ENCODE measurements at regions not wholly inside any gene's neighbourhood (a gene's known extent, or its start where the extent isn't known, plus 50 kb on each side); places are given as distances from the start of the nearest gene placed in this dataset.

- TF ChIP-seq RAD21 (IDR thresholded peaks at IDR 0.05 in 1 of 2, conservative IDR thresholded peaks at IDR 0.05 in 1 of 2; ENCODE audit: low read depth in 2 of 2, low read length in 2 of 2) (no peak), CBX5 (IDR thresholded peaks at IDR 0.05; ENCODE audit: low read depth, low read length) (no peak)
- Histone ChIP-seq H3K79me1 (ENCODE audit: low read depth, low read length) (no peaks in the 10 kb centered on the region), H3K4ac (replicated peaks; ENCODE audit: insufficient read length, low read depth, low read length) (no peak overlapping the region), H3K9me3 (ENCODE audit: insufficient read depth in 2 of 2, low read depth in 1 of 2, low read length in 1 of 2) (no peaks in the 10 kb centered on the region), H2BK12ac (ENCODE audit: low read depth, low read length) (no peak overlapping the region), H3K4me3 (ENCODE audit: extremely low read depth in 1 of 4, insufficient read depth in 2 of 4, low read depth in 3 of 4, low read length in 4 of 4) (no peak overlapping the region), H3K36me3 (ENCODE audit: control insufficient read depth in 2 of 4, insufficient read depth in 4 of 4, low read length in 3 of 4) (no peaks in the 10 kb centered on the region), H4K5ac (ENCODE audit: insufficient read length, low read depth, low read length) (no peak overlapping the region), H4K20me1 (replicated peaks in 1 of 2; ENCODE audit: control insufficient read depth in 1 of 2, insufficient read depth in 2 of 2, low read length in 2 of 2) (no peaks in the 10 kb centered on the region), H3K14ac (ENCODE audit: insufficient read length) (no peak overlapping the region), H3K27ac (ENCODE audit: low read depth, low read length) (no peak overlapping the region), H2BK5ac (ENCODE audit: low read depth, low read length) (no peak overlapping the region), H3K18ac (ENCODE audit: extremely low read depth, low read length) (no peak overlapping the region), H4K91ac (replicated peaks; ENCODE audit: insufficient read length, low read length) (no peak overlapping the region), H3K23ac (ENCODE audit: insufficient read length) (no peak overlapping the region), H3K27me3 (replicated peaks in 1 of 4; ENCODE audit: control insufficient read depth in 3 of 4, extremely low read depth in 1 of 4, insufficient read depth in 3 of 4, low read length in 3 of 4) (no peaks in the 10 kb centered on the region), H2AK5ac (ENCODE audit: low read depth, low read length) (no peak overlapping the region), H2AFZ (ENCODE audit: low read length) (no peak overlapping the region), H3K4me1 (replicated peaks in 1 of 4; ENCODE audit: control insufficient read depth in 3 of 4, insufficient read depth in 4 of 4, low read length in 3 of 4) (no peaks in the 10 kb centered on the region; a peak in 1 of 7 replicates), H3K23me2 (ENCODE audit: low read depth, low read length) (no peaks in the 10 kb centered on the region), H2BK120ac (replicated peaks; ENCODE audit: low read depth, low read length) (no peak overlapping the region), H2BK15ac (ENCODE audit: low read length) (no peak overlapping the region), H2BK20ac (ENCODE audit: low read length) (no peak overlapping the region), H3K79me2 (ENCODE audit: control insufficient read depth in 1 of 2, insufficient read depth in 2 of 2, low read length in 2 of 2) (no peaks in the 10 kb centered on the region), H4K8ac (ENCODE audit: extremely low read depth, insufficient read depth, low read length) (no peak overlapping the region), H3K56ac (replicated peaks; ENCODE audit: insufficient read length, low read depth, low read length) (no peak overlapping the region), H3K4me2 (ENCODE audit: insufficient read depth in 1 of 2, low read depth in 2 of 2, low read length in 2 of 2) (no peak overlapping the region), H3K9ac (replicated peaks in 1 of 4; ENCODE audit: extremely low read depth in 1 of 4, low read depth in 3 of 4, low read length in 3 of 4) (no peak overlapping the region)
- ChIA-PET CTCF (ENCODE audit: partially characterized antibody) (interaction anchor here (1.0 to 1.6 kb wide), 4 partner anchors 23 to 270 kb away, joined by 3 to 4 read pairs (median 4); no protein-coding TSS in a partner anchor), POLR2A (ENCODE audit: partially characterized antibody) (no interaction called here)
- WGBS, 2 experiments (ENCODE audit: extremely low coverage in 1 of 2, insufficient coverage in 1 of 2, insufficient read length in 1 of 2, insufficient replicate concordance in 2 of 2, low coverage in 1 of 2, low lambda C conversion rate in 2 of 2, missing lambda C conversion rate in 1 of 2), result 52% methylated on average over 1 of the region's 1 CpG; no CpG with 5 or more reads in 1 of the 2 experiments
- DNase-seq (ENCODE audit: low read depth in 1 of 2, low spot score in 2 of 2) (no peak), FAIRE-seq (no peak)
Measured at GRCh38 chr6:53441035-53441493, 92.3 kb upstream of the ELOVL5 start.

Measured in H1 (cell line).